IMR-90 (cell line): ENCODE measurements at regions not wholly inside any gene's neighbourhood (a gene's known extent, or its start where the extent isn't known, plus 50 kb on each side); places are given as distances from the start of the nearest gene placed in this dataset.

ENCODE experiments used
- ATAC-seq: fragments of 200-7000 bp; cut with Tn5 transposase; 2 replicates; pipeline ENCODE4 v1.9.1; 2020; ENCODE audit warnings: low read depth, mild to moderate bottlenecking, moderate library complexity
- BruUV-seq: library from RNA; stranded (reverse); fragments of 400-500 nt; replicated peaks from 2 replicates; lab custom pipeline; 2021; lab: Mats Ljungman, UMichigan
- CTCF ChIA-PET: fragments of 300-600 bp; formaldehyde crosslinking; extraction: SDS; loops from one replicate; lab custom pipeline; 2021; ENCODE audit warnings: antibody characterized with exemption; lab: Yijun Ruan, JAX
- POLR2A ChIA-PET: fragments of 300-600 bp; sonication (Branson Sonifier 250); formaldehyde crosslinking; loops from one replicate; lab custom pipeline; 2022; ENCODE audit warnings: antibody characterized with exemption; ENCODE audit not compliant: unreplicated experiment; lab: Charles Lee
- DNase-seq: peaks from one replicate; pipeline ENCODE4 v3.0.0; 2013
- H2AFZ ChIP-seq: replicated peaks from 2 replicates; pipeline ENCODE3; 2013; ENCODE audit warnings: low read length, mild to moderate bottlenecking; ENCODE audit not compliant: poor library complexity
- H2AK5ac ChIP-seq: 2 replicates; pipeline ENCODE4 v1.6.1; 2013; ENCODE audit warnings: low read depth, low read length, inconsistent platforms
- H2AK9ac ChIP-seq: replicated peaks from 2 replicates; pipeline ENCODE3; 2013; ENCODE audit warnings: mild to moderate bottlenecking, low read depth, low read length, moderate library complexity; ENCODE audit not compliant: poor library complexity
- H2BK120ac ChIP-seq: 2 replicates; pipeline ENCODE4 v1.6.1; 2013; ENCODE audit warnings: low read depth, low read length, inconsistent platforms
- H2BK15ac ChIP-seq: 3 replicates; pipeline ENCODE4 v1.6.1; 2013; ENCODE audit warnings: low read depth, low read length, inconsistent platforms
- H2BK20ac ChIP-seq: 2 replicates; pipeline ENCODE4 v1.6.1; 2013; ENCODE audit warnings: low read depth, mild to moderate bottlenecking, inconsistent platforms, low read length, moderate library complexity
- H2BK5ac ChIP-seq: 2 replicates; pipeline ENCODE4 v1.6.1; 2013; ENCODE audit warnings: mild to moderate bottlenecking, low read depth, low read length, inconsistent platforms; ENCODE audit not compliant: poor library complexity, severe bottlenecking
- H3K14ac ChIP-seq: replicated peaks from 2 replicates; pipeline ENCODE4 v1.6.1; 2013; ENCODE audit warnings: low read depth, low read length, inconsistent platforms
- H3K18ac ChIP-seq: 2 replicates; pipeline ENCODE4 v1.6.1; 2013; ENCODE audit warnings: low read depth, low read length, control low read depth
- H3K23ac ChIP-seq: 2 replicates; pipeline ENCODE4 v1.6.1; 2013; ENCODE audit warnings: low read depth, low read length, inconsistent platforms
- H3K27ac ChIP-seq: 2 replicates; pipeline ENCODE4 v1.5.1; 2013; ENCODE audit warnings: mild to moderate bottlenecking, control low read depth, low read length; ENCODE audit not compliant: insufficient read depth
- H3K27me3 ChIP-seq: 2 replicates; pipeline ENCODE4 v1.6.1; 2013; ENCODE audit warnings: low read length; ENCODE audit not compliant: control insufficient read depth, insufficient read depth
- H3K36me3 ChIP-seq: 2 replicates; pipeline ENCODE4 v1.6.1; 2013; ENCODE audit warnings: low read length, mixed read lengths; ENCODE audit not compliant: control insufficient read depth, insufficient read depth
- H3K4ac ChIP-seq: 2 replicates; pipeline ENCODE4 v1.6.1; 2013; ENCODE audit warnings: low read depth, low read length, inconsistent platforms
- H3K4me1 ChIP-seq: 2 replicates; pipeline ENCODE4 v1.6.1; 2013; ENCODE audit warnings: low read length, mixed read lengths; ENCODE audit not compliant: control insufficient read depth, insufficient read depth
- H3K4me2 ChIP-seq: 2 replicates; pipeline ENCODE4 v1.6.1; 2013; ENCODE audit warnings: low read depth, mild to moderate bottlenecking, control low read depth, low read length, moderate library complexity
- H3K4me3 ChIP-seq: 2 replicates; pipeline ENCODE4 v1.5.1; 2013; ENCODE audit warnings: low read depth, mild to moderate bottlenecking, control low read depth, low read length, moderate library complexity; ENCODE audit not compliant: insufficient read depth
- H3K56ac ChIP-seq: 2 replicates; pipeline ENCODE4 v1.6.1; 2013; ENCODE audit warnings: low read length, inconsistent platforms; ENCODE audit not compliant: insufficient read depth; ENCODE audit errors: extremely low read depth
- H3K79me1 ChIP-seq, 2 experiments: 2 replicates each; pipeline ENCODE4 v1.6.1; 2013; ENCODE audit warnings: low read length in 2 of 2, inconsistent platforms in 1 of 2, low read depth in 1 of 2
- H3K9ac ChIP-seq: 2 replicates; pipeline ENCODE4 v1.6.1; 2013; ENCODE audit warnings: low read depth, low read length, control low read depth
- H3K9me1 ChIP-seq: 2 replicates; pipeline ENCODE4 v1.6.1; 2013; ENCODE audit warnings: low read length, inconsistent platforms; ENCODE audit not compliant: insufficient read depth
- H3K9me3 ChIP-seq: 2 replicates; pipeline ENCODE4 v1.6.1; 2013; ENCODE audit warnings: low read length; ENCODE audit not compliant: control insufficient read depth, insufficient read depth
- H4K20me1 ChIP-seq: 2 replicates; pipeline ENCODE4 v1.6.1; 2013; ENCODE audit warnings: low read length, inconsistent platforms; ENCODE audit not compliant: insufficient read depth
- H4K5ac ChIP-seq: 2 replicates; pipeline ENCODE4 v1.6.1; 2013; ENCODE audit warnings: mild to moderate bottlenecking, low read depth, low read length, control low read depth
- H4K8ac ChIP-seq, 2 experiments: 2 replicates each; pipeline ENCODE4 v1.6.1; 2013; ENCODE audit warnings: low read depth in 2 of 2, low read length in 2 of 2, control low read depth in 1 of 2, inconsistent platforms in 1 of 2
- H4K91ac ChIP-seq: 2 replicates; pipeline ENCODE4 v1.6.1; 2013; ENCODE audit warnings: low read depth, low read length, inconsistent platforms; ENCODE audit not compliant: insufficient read depth
- BHLHE40 ChIP-seq: fragments of 150-350 bp; IDR thresholded peaks from 2 replicates; pipeline ENCODE4 v1.6.1; 2016; ENCODE audit warnings: mild to moderate bottlenecking, low read depth, low read length
- CEBPB ChIP-seq: IDR thresholded peaks from 2 replicates; pipeline ENCODE4 v1.6.1; 2012; ENCODE audit warnings: low read depth, low read length, improper control_type of control experiment
- CHD1 ChIP-seq: IDR thresholded peaks from 2 replicates; pipeline ENCODE4 v1.6.1; 2012; ENCODE audit warnings: low read depth, low read length, improper control_type of control experiment
- CTCF ChIP-seq: conservative IDR thresholded peaks from 2 replicates; pipeline ENCODE4 v1.5.1; 2012; ENCODE audit warnings: mild to moderate bottlenecking, low read depth, low read length, improper control_type of control experiment
- ELK1 ChIP-seq: fragments of 150-350 bp; IDR thresholded peaks from 2 replicates; pipeline ENCODE4 v1.6.1; 2016; ENCODE audit warnings: low read depth, mild to moderate bottlenecking, low read length, moderate library complexity, borderline replicate concordance
- FOS ChIP-seq: fragments of 150-350 bp; IDR thresholded peaks from 2 replicates; pipeline ENCODE4 v1.6.1; 2016; ENCODE audit warnings: low read depth, low read length
- MAFK ChIP-seq: IDR thresholded peaks from 2 replicates; pipeline ENCODE4 v1.6.1; 2012; ENCODE audit warnings: low read depth, low read length, improper control_type of control experiment
- MAZ ChIP-seq: IDR thresholded peaks from 2 replicates; pipeline ENCODE4 v1.6.1; 2012; ENCODE audit warnings: low read depth, mild to moderate bottlenecking, low read length, improper control_type of control experiment, moderate library complexity, borderline replicate concordance
- MXI1 ChIP-seq: IDR thresholded peaks from 2 replicates; pipeline ENCODE4 v1.6.1; 2012; ENCODE audit warnings: low read depth, mild to moderate bottlenecking, low read length, moderate library complexity, borderline replicate concordance
- NFE2L2 ChIP-seq: fragments of 150-350 bp; IDR thresholded peaks from 2 replicates; pipeline ENCODE4 v1.6.1; 2016; ENCODE audit warnings: low read depth, mild to moderate bottlenecking, low read length
- POLR2A ChIP-seq: IDR thresholded peaks from 2 replicates; pipeline ENCODE4 v1.6.1; 2012; ENCODE audit warnings: mild to moderate bottlenecking, low read depth, low read length
- RAD21 ChIP-seq: IDR thresholded peaks from 2 replicates; pipeline ENCODE4 v1.6.1; 2012; ENCODE audit warnings: low read length, improper control_type of control experiment
- RCOR1 ChIP-seq: IDR thresholded peaks from 2 replicates; pipeline ENCODE4 v1.6.1; 2012; ENCODE audit warnings: mild to moderate bottlenecking, low read length, improper control_type of control experiment; ENCODE audit not compliant: insufficient replicate concordance
- RFX5 ChIP-seq: IDR thresholded peaks from 2 replicates; pipeline ENCODE4 v1.8.0; 2012; ENCODE audit warnings: low read depth, mild to moderate bottlenecking, low read length, moderate library complexity
- SMC3 ChIP-seq: fragments of 150-350 bp; IDR thresholded peaks from 2 replicates; pipeline ENCODE4 v1.6.1; 2016; ENCODE audit warnings: low read depth, mild to moderate bottlenecking, antibody characterized with exemption, low read length, moderate library complexity
- USF2 ChIP-seq: fragments of 150-350 bp; IDR thresholded peaks from 2 replicates; pipeline ENCODE4 v1.6.1; 2017; ENCODE audit warnings: mild to moderate bottlenecking, antibody characterized with exemption, low read length, low read depth
- dilution Hi-C: fragments of 300-500 bp; cut with HindIII; formaldehyde crosslinking; loops from one replicate; pipeline ENCODE4 v1.14.3; 2018; ENCODE audit warnings: low sequenced_read_pairs; ENCODE audit not compliant: unreplicated experiment
- in situ Hi-C: fragments of 300-500 bp; cut with MboI; formaldehyde crosslinking; loops from 3 replicates; pipeline ENCODE4 v1.14.3; 2019; ENCODE audit warnings: low sequenced_read_pairs, inconsistent platforms, mixed read lengths
- intact Hi-C: fragments of 100-400 bp; cut with micrococcal nuclease; formaldehyde crosslinking; loops from 2 replicates; pipeline ENCODE4 v1.10.0; 2022

GRCh38 chr12:111072299-111072698 lies 151.9 kb upstream of the MYL2 start:
- TF ChIP-seq RAD21 (no peak), MAZ (no peak), USF2 (no peak), BHLHE40 (no peak), ELK1 (no peak), MAFK (no peak), POLR2A (no peak), RFX5 (no peak), FOS (no peak), SMC3 (no peak), CEBPB (no peak), MXI1 (no peak), CHD1 (no peak), RCOR1 (no peak), CTCF (no peak), NFE2L2 (no peak)
- dilution Hi-C loops (no loop called here), intact Hi-C loops (no loop called here), in situ Hi-C loops (no loop called here)
- H3K4me3 ChIP-seq, result no peak overlapping the region
- no peak overlapping the region for H3K27ac ChIP-seq
- no peak overlapping the region for H2BK15ac ChIP-seq
- no peaks in the 10 kb centered on the region for H3K9me3 ChIP-seq
- BruUV-seq, result no TSS peak
- no peak overlapping the region for H3K18ac ChIP-seq
- H3K23ac ChIP-seq, result no peak overlapping the region
- no peak overlapping the region for H3K4ac ChIP-seq
- no peak overlapping the region for H3K4me2 ChIP-seq
- H3K4me1 ChIP-seq, result no peaks in the 10 kb centered on the region
- no peaks in the 10 kb centered on the region for H3K9me1 ChIP-seq
- no peak for DNase-seq
- no peak overlapping the region for H4K8ac ChIP-seq
- no peak overlapping the region for H4K5ac ChIP-seq
- no peak overlapping the region for H2BK20ac ChIP-seq
- H3K14ac ChIP-seq, result no peak overlapping the region
- no peaks in the 10 kb centered on the region for H4K20me1 ChIP-seq
- no peaks in the 10 kb centered on the region for H3K79me1 ChIP-seq
- H3K9ac ChIP-seq, result no peak overlapping the region
- H2BK5ac ChIP-seq, result no peak overlapping the region
- H2AK9ac ChIP-seq, result no peak overlapping the region
- H2AK5ac ChIP-seq, result no peak overlapping the region
- H2BK120ac ChIP-seq, result no peak overlapping the region
- H3K56ac ChIP-seq, result no peak overlapping the region
- H4K91ac ChIP-seq, result no peak overlapping the region
- ATAC-seq, result no peak
- no peaks in the 10 kb centered on the region for H3K36me3 ChIP-seq
- ChIA-PET POLR2A (no interaction called here), CTCF (interaction anchor here (0.5 kb wide), 1 partner anchor 240 kb away, joined by 3 read pairs; no protein-coding TSS in a partner anchor)
- no peak overlapping the region for H2AFZ ChIP-seq
- no peaks in the 10 kb centered on the region; the same call in 1 of the 2 replicates for H3K27me3 ChIP-seq
